ENCODE measurements at regions not wholly inside any gene's neighbourhood (a gene's known extent, or its start where the extent isn't known, plus 50 kb on each side); places are given as distances from the start of the nearest gene placed in this dataset.

GRCh38 chr17:14838567-14838966 is 426.6 kb downstream of the PMP22 start (continued):
- TF ChIP-seq MAFK (IDR thresholded peaks at IDR 0.05; ENCODE audit: low read depth, low read length) (no peak), E2F6 (IDR thresholded peaks at IDR 0.05) (no peak), TAF1 (IDR thresholded peaks at IDR 0.05; ENCODE audit: low read depth, low read length) (no peak), JUND (IDR thresholded peaks at IDR 0.05; ENCODE audit: low read length) (no peak), HDAC6 (IDR thresholded peaks at IDR 0.05; ENCODE audit: low read depth, low read length) (no peak)

Data from H1 (cell line).